ENCODE measurements at regions not wholly inside any gene's neighbourhood (a gene's known extent, or its start where the extent isn't known, plus 50 kb on each side); places are given as distances from the start of the nearest gene placed in this dataset.
A peak's percentile ranks its signal among the peaks of the same experiment; 100 is the strongest.

DNA sequence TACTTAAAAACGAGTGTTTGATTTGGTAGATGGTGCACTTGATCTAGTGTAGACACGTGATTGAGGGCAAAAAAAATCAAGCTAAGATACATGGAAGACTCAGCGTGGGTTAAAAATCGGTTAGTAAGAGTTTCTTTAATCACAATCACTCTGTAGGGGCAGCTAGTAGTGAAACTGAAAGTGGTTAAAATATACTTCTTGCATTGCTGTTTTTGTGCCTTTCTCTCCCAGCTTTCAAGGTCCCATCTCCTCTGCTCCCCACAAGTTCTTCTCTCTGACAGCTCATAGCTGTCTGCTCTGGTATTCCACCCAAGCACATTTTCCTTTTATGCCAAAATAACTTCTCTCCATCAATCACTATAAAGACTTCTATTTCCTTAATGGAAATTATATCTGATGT is 1089.7 kb downstream of the EFNB2 start:
- no peak for DNase-seq (ENCODE audit: low spot score)

DNA sequence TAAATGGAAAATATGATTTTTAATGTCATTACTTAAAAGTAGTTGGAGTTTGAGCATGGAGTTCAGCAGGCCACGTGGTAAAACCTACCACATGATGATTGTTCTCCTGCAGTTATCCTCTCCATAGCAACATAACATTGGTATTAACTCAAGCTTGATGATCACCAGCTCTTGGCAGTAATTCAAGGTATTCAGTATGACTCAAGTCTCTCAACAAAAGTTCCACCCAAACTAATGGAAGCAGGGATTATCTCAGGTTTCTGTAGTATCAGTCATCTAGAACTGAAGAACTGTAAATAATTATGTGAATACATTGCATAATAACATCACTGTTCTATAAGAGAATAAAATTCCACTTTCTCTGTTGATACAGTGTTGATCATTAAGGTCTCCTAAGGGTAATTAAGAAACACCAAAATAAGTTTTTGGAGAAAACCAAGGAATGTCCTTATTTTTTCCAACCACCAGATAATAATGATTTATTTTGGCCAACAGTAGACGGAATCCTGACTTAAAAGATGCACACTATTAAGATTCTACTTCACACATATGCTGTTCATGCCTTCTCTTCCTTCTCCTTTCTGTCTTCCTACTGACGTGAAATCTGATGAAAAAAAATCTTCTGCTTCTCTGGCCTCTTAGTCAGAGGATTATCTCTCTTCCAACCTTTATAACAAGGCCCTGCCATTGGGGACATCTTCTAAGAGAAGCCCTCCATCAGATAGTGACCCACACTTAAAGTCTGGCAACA is 1092.3 kb downstream of the EFNB2 start:
- no peak for DNase-seq (ENCODE audit: low spot score)

DNA sequence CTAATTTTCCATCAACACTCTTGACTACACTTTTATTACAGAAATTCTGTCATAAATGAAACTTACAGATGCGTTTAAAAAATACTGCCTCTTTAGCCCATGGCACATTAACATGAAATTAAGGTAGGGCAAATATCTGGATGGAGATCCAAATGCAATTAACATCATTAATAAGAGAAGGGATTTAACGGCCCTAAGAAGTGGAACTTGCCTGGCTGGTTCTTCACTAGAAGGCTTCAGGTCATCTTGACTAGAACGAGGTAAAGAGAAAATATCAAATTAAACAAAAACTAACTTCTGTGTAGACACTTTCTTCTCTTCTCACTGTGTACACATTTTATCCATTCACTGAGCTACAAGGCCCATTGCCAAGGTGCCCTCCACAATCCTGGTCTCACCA is 1093.4 kb downstream of the EFNB2 start:
- no peak for DNase-seq (ENCODE audit: low spot score)

- no peak for DNase-seq (ENCODE audit: low spot score)
These were observed 1094.3 kb downstream of the EFNB2 start for GRCh38 chr13:105441051-105441750.

GRCh38 chr13:105436943-105437342 is 1098.5 kb downstream of the EFNB2 start:
- no peak for DNase-seq (ENCODE audit: low spot score)

DNA sequence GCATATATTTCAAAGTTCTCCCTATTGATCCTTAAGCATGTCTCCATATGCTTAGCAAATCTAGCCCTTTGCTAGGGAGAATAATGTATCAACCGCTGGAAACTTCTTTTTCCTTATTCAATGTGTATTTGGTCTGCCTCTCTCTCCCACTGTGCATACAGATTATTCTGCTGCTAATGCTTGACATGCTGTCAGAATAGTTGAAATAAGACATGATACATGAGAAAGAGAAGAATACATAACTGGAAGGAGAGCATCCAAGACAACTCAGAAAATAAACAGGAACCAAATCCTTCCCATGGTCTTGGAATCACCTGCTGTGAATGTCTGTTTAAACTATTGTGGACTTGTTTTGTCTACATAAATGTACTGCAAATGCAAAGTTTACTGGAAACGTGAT is 1103.0 kb downstream of the EFNB2 start:
- DNase-seq (ENCODE audit: low spot score): no peak

DNA sequence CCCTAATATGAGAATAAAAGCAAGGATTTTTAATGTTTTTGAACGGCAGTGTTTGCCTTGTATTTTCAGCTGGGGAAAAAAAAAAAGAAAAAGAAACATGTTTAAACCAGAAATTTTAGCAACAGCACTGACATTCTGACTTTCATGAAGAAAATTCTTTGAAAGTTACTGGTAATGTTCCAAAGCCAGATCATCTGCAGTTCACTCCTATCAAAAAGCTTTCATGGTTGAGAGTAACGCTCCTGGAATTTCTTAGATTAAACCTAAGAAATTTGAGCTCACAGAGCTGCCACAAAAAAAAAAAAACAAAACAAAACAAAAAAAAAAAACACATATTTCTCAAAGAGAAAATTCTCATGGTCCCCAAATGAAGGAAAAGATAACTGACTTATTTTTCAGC is 1106.7 kb downstream of the EFNB2 start:
- DNase-seq (ENCODE audit: low spot score): no peak

GRCh38 chr13:105426441-105426840 is 1109.0 kb downstream of the EFNB2 start:
- DNase-seq (ENCODE audit: low spot score): no peak

DNA sequence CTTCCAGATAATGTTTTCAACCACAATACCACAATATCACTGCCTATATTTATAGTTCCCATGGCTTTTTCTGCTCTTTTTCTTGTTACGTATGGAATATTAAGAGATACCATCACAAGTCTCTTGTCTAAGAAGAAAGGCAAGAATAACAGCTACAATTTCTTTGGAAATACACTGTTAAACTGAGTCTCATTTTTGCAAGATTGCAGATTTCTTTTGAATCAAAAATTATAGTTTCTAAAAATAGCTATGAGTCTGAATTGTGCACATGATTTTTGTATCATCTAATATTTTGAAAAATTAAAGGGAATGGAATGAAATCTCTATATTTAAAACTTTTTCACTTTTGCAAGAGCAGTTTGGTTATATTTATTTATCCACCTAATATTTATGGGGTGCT is 1120.8 kb downstream of the EFNB2 start:
- DNase-seq (ENCODE audit: low spot score): no peak

DNA sequence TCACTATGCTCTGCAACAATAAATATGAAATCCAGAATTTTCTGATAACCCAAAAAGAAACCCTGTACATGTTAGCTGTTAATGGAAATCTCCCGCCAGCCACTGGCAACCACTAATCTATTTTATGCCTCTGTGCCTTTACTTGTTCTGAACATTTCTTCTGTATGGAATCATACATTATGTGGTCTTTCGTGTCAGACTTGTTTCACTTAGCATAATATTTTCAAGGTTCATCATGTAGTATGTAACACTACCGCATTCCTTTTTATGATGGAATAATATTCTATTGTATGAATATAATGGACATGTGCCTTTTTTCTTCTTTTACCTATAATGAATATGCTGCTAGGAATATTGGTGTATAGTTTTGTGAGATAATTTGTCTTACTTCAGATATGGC is 1123.3 kb downstream of the EFNB2 start:
- no peak for DNase-seq (ENCODE audit: low spot score)

DNA sequence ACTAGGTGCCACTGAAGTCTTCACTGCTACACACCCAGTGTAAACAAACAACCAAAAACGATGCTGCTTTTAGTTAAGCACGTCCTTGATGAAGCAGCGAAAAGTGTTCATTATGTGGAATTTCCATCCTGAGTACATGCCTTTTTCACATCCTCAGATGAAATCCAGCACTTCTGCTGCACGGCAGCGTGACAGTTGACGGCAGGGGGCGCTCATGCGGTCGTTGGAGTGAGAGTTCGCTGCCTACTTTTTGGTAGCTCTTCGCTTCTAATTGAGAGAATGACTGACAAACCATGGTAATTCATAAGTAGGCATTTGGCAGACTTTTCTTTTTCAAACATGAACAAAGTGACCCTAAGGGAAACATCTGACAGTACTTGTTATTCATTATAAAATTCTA is 1124.9 kb downstream of the EFNB2 start:
- DNase-seq (ENCODE audit: low spot score): peak; percentile 42

DNA sequence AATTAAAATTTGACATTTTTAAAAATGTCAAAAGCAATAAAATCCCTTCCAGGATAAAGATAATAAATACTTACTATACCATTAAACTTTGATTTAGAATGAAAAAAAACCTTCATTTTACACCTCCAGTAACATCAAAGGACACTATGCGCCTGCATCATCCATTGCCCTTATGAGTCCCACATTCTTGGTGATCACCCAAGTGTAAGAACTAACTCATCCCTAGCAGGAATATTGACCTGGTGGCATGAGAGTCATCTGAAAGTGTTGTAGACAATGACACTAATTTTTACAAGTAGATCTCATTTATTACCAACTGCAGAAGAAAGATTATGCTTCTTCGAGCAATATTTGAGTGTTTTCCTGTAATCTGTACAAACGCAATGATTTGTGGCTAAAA is 1128.9 kb downstream of the EFNB2 start:
- DNase-seq (ENCODE audit: low spot score): no peak

DNA sequence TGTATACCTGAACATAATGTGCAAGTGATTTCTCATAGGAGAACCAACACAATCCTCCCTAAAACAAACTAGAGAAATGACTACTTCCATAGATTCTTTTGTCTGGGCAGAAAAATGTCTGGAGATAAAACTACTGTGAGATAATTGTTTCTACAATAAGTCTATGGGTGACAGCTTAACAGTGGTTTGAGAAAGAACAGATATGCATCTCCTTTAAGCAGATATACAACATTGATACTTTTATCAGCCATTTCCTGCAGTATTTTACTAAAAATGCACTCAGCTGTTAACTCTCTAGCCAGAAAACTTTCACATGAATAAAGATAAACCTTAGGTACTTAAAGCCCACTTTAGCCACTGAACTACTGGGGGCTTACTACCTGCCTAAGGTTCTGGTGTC is 1132.4 kb downstream of the EFNB2 start:
- no peak for DNase-seq (ENCODE audit: low spot score)

- no peak for DNase-seq (ENCODE audit: low spot score)
These were observed 1140.4 kb downstream of the EFNB2 start for GRCh38 chr13:105395041-105395440.

GRCh38 chr13:105389373-105389772 is 1146.1 kb downstream of the EFNB2 start:
- no peak for DNase-seq (ENCODE audit: low spot score)

GRCh38 chr13:105377452-105377851 is 1158.0 kb downstream of the EFNB2 start:
- no peak for DNase-seq (ENCODE audit: low spot score)

GRCh38 chr13:105370011-105370650 is 1165.3 kb downstream of the EFNB2 start:
- DNase-seq (ENCODE audit: low spot score): no peak

DNA sequence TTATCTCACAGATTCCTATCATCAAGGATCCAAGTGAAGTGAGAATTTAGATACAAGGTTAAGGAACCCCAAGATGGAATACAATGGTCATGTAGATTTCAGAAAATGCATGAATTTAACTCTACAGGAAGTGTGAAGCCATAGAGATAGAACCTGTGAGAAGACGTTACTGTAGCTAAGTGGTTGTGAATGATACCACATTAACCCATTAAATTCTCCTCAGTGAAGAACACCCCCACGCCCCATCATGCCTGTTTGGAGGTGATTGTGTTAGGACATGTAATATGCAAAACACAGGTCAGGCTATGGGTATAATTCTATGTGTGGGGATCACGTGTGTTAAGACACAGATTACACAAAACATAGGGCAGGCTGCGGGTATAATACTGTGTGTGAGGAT is 1166.7 kb downstream of the EFNB2 start:
- no peak for DNase-seq (ENCODE audit: low spot score)

DNA sequence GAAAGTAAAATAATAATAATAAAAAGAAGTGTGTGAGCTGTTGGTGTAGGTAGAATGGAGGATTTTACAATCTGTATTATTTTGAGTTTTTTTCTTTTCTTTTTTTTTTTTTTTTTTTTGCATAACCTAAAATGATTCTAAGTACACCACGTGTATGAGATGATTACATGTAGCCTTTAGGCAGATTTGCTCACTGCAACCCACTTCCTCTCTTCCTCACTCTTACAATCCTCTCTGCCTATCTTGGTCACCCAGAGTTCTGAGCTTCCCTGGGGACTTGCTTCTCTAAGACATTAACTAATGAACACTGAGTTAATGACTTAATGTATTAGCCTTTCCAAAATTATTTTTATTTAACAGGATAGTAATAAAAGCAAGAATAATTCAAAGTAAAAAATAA is 1169.6 kb downstream of the EFNB2 start:
- no peak for DNase-seq (ENCODE audit: low spot score)

GRCh38 chr13:105365021-105365550 is 1170.4 kb downstream of the EFNB2 start:
- DNase-seq (ENCODE audit: low spot score): no peak

- no peak for DNase-seq (ENCODE audit: low spot score)
These were observed 1171.3 kb downstream of the EFNB2 start for GRCh38 chr13:105364191-105364590.

DNA sequence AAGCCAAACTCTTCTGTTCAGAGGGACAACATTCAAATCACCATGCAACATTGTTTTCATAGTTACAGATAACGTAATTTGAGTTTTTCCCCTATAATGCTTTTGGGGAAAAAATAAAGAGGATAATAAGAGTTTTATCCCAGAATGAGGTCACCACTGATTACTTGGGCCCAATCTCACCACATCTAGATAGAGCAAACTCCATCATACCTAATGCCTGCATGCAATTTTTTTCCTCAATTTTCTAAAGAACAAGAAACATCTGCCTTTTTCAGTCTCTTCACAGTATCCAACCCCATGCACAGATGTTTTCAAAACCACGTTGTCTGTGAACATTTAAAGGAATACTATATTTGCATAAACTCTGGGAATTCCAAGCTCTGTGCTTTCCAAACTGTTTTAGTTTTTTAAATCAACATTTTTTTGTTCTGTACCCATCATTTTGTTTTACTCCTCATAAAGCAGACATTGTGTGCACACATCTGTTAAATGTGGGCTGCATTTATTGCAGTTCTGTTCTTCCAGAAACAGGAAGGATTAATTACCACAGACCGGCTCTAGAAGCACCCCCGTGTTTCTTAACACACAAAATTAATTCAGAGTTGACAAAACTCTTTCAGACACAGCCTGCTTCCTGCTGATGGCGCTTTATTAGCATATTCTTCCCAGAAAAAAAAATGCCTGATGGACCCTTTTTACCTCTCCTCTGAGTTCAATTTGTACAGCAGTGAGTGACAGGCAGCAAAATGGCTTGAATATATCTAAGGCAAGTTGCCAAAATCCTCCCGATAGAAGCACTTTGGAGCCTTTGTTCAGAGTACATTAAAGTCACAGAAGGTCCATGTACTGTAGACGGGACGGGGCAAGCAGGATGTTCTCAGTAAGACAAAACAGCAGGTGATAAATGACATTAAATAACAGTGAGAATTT is 1171.9 kb downstream of the EFNB2 start:
- no peak for DNase-seq (ENCODE audit: low spot score)

Data from cerebellar cortex (tissue), 1 donor.